ENCODE measurements at regions not wholly inside any gene's neighbourhood (a gene's known extent, or its start where the extent isn't known, plus 50 kb on each side); places are given as distances from the start of the nearest gene placed in this dataset.
A peak's percentile ranks its signal among the peaks of the same experiment; 100 is the strongest.

- no peak overlapping the region for H3K4me3 ChIP-seq (ENCODE audit: severe bottlenecking)
- TF ChIP-seq, protein P1, sequence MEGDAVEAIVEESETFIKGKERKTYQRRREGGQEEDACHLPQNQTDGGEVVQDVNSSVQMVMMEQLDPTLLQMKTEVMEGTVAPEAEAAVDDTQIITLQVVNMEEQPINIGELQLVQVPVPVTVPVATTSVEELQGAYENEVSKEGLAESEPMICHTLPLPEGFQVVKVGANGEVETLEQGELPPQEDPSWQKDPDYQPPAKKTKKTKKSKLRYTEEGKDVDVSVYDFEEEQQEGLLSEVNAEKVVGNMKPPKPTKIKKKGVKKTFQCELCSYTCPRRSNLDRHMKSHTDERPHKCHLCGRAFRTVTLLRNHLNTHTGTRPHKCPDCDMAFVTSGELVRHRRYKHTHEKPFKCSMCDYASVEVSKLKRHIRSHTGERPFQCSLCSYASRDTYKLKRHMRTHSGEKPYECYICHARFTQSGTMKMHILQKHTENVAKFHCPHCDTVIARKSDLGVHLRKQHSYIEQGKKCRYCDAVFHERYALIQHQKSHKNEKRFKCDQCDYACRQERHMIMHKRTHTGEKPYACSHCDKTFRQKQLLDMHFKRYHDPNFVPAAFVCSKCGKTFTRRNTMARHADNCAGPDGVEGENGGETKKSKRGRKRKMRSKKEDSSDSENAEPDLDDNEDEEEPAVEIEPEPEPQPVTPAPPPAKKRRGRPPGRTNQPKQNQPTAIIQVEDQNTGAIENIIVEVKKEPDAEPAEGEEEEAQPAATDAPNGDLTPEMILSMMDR (IDR thresholded peaks at IDR 0.05; ENCODE audit: poor library complexity, severe bottlenecking) = no peak
- no peaks in the 10 kb centered on the region for H3K9me3 ChIP-seq (ENCODE audit: severe bottlenecking)
- no peak for DNase-seq (ENCODE audit: low spot score)
- ATAC-seq (ENCODE audit: low read depth) = no peak
- no peaks in the 10 kb centered on the region for H3K36me3 ChIP-seq (ENCODE audit: low read depth)
- no peaks in the 10 kb centered on the region for H3K27me3 ChIP-seq (ENCODE audit: insufficient read depth, poor library complexity, severe bottlenecking)
- H3K4me1 ChIP-seq (ENCODE audit: insufficient read depth, poor library complexity, severe bottlenecking) = no peaks in the 10 kb centered on the region
- H3K27ac ChIP-seq (ENCODE audit: poor library complexity, severe bottlenecking) = no peak overlapping the region
Measured at GRCh38 chr9:88818495-88819201, 172.6 kb upstream of the S1PR3 start.

DNA sequence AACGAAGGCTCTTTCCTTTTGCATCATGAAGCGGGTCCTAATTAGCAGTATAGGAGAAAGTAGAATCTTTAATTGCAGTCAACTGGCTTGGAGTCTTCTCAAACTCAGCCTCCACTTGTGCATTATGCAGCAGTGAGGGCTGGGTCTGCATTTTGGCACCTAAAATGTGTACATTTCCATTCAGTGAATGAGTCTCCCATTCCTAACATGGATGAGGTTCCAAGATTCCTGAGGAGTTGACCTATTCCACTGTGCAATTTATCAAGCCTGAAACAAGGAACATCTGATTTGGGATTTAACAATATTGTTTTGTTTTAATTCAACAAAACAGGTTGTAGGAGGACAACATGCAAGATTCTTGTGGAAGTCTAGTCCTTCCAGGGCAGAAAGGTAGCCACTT, 171.8 kb upstream of the S1PR3 start:
- Histone ChIP-seq H3K4me1 (ENCODE audit: insufficient read depth, poor library complexity, severe bottlenecking) (no peaks in the 10 kb centered on the region), H3K9me3 (ENCODE audit: severe bottlenecking) (no peaks in the 10 kb centered on the region), H3K36me3 (ENCODE audit: low read depth) (no peaks in the 10 kb centered on the region), H3K27ac (ENCODE audit: poor library complexity, severe bottlenecking) (no peak overlapping the region), H3K27me3 (ENCODE audit: insufficient read depth, poor library complexity, severe bottlenecking) (no peaks in the 10 kb centered on the region), H3K4me3 (ENCODE audit: severe bottlenecking) (no peak overlapping the region)
- DNase-seq (ENCODE audit: low spot score) (no peak), ATAC-seq (ENCODE audit: low read depth) (no peak)
- TF ChIP-seq, protein P1 (IDR thresholded peaks at IDR 0.05; ENCODE audit: poor library complexity, severe bottlenecking) = no peak

- H3K27me3 ChIP-seq (ENCODE audit: insufficient read depth, poor library complexity, severe bottlenecking) = no peaks in the 10 kb centered on the region
- no peak for DNase-seq (ENCODE audit: low spot score)
- H3K27ac ChIP-seq (ENCODE audit: poor library complexity, severe bottlenecking) = no peak overlapping the region
- no peaks in the 10 kb centered on the region for H3K36me3 ChIP-seq (ENCODE audit: low read depth)
- TF ChIP-seq, protein P1 (IDR thresholded peaks at IDR 0.05; ENCODE audit: poor library complexity, severe bottlenecking) = no peak
- ATAC-seq (ENCODE audit: low read depth) = peak; percentile 33; the same call in 1 of the 3 replicates
- no peaks in the 10 kb centered on the region for H3K9me3 ChIP-seq (ENCODE audit: severe bottlenecking)
- no peaks in the 10 kb centered on the region for H3K4me1 ChIP-seq (ENCODE audit: insufficient read depth, poor library complexity, severe bottlenecking)
- no peak overlapping the region for H3K4me3 ChIP-seq (ENCODE audit: severe bottlenecking)
Measured at GRCh38 chr9:88820055-88820454, 171.2 kb upstream of the S1PR3 start.

GRCh38 chr9:88821033-88821745, 170.1 kb upstream of the S1PR3 start:
- Histone ChIP-seq H3K4me1 (ENCODE audit: insufficient read depth, poor library complexity, severe bottlenecking) (no peaks in the 10 kb centered on the region), H3K4me3 (ENCODE audit: severe bottlenecking) (no peak overlapping the region), H3K36me3 (ENCODE audit: low read depth) (no peaks in the 10 kb centered on the region), H3K27ac (ENCODE audit: poor library complexity, severe bottlenecking) (no peak overlapping the region), H3K9me3 (ENCODE audit: severe bottlenecking) (no peaks in the 10 kb centered on the region), H3K27me3 (ENCODE audit: insufficient read depth, poor library complexity, severe bottlenecking) (no peaks in the 10 kb centered on the region)
- TF ChIP-seq, protein P1 (IDR thresholded peaks at IDR 0.05; ENCODE audit: poor library complexity, severe bottlenecking) = no peak
- no peak for ATAC-seq (ENCODE audit: low read depth)
- no peak for DNase-seq (ENCODE audit: low spot score)

DNA sequence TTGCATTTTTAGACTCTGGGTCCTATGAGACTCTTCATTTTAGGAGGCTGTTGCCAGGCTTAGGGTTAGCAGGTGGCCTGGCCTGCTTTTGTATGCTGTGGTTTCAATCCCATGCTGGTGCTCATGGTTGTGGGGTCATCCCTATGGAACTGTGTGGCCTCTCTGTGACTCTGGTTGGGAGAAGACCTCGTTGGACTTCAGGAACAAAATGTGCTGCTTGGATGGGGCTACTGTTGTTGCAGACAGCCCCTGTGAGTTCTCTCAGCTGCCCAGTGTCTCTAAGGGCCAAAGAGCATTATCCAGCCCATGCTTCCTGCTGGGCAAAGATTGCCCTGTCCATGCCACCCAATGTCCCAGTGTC, 169.5 kb upstream of the S1PR3 start:
- Histone ChIP-seq H3K27ac (ENCODE audit: poor library complexity, severe bottlenecking) (no peak overlapping the region), H3K4me1 (ENCODE audit: insufficient read depth, poor library complexity, severe bottlenecking) (no peaks in the 10 kb centered on the region), H3K27me3 (ENCODE audit: insufficient read depth, poor library complexity, severe bottlenecking) (no peaks in the 10 kb centered on the region), H3K4me3 (ENCODE audit: severe bottlenecking) (no peak overlapping the region), H3K9me3 (ENCODE audit: severe bottlenecking) (no peaks in the 10 kb centered on the region), H3K36me3 (ENCODE audit: low read depth) (no peaks in the 10 kb centered on the region)
- ATAC-seq (ENCODE audit: low read depth) (no peak), DNase-seq (ENCODE audit: low spot score) (no peak)
- TF ChIP-seq, protein P1 (IDR thresholded peaks at IDR 0.05; ENCODE audit: poor library complexity, severe bottlenecking) = no peak

Data from RWPE2 (cell line).